HG02610 (cell line): ENCODE measurements at regions not wholly inside any gene's neighbourhood (a gene's known extent, or its start where the extent isn't known, plus 50 kb on each side); places are given as distances from the start of the nearest gene placed in this dataset.
A peak's percentile ranks its signal among the peaks of the same experiment; 100 is the strongest.

Source experiments
- ATAC-seq: cut with Tn5 transposase; IDR thresholded peaks from one replicate; pipeline ENCODE4 v1.9.1; 2021; ENCODE audit warnings: mild to moderate bottlenecking, moderate library complexity; ENCODE audit not compliant: unreplicated experiment

GRCh38 chr1:219477861-219478260 lies 135.0 kb downstream of the ZC3H11B start:
- no peak for ATAC-seq

GRCh38 chr1:219476716-219477115 lies 136.2 kb downstream of the ZC3H11B start:
- peak; percentile 39 for ATAC-seq

GRCh38 chr1:219476116-219476515 lies 136.8 kb downstream of the ZC3H11B start:
- peak; percentile 89 for ATAC-seq

GRCh38 chr1:219472596-219472995 lies 140.3 kb downstream of the ZC3H11B start:
- no peak for ATAC-seq

- no peak for ATAC-seq
These were observed 145.4 kb downstream of the ZC3H11B start for GRCh38 chr1:219467524-219467923.

- ATAC-seq: no peak
These were observed 146.1 kb downstream of the ZC3H11B start for GRCh38 chr1:219466766-219467165.

- ATAC-seq: peak; percentile 69
These were observed 147.5 kb downstream of the ZC3H11B start for GRCh38 chr1:219465212-219466093.

GRCh38 chr1:219463636-219464035 lies 149.3 kb downstream of the ZC3H11B start:
- no peak for ATAC-seq

- no peak for ATAC-seq
These were observed 150.9 kb downstream of the ZC3H11B start for GRCh38 chr1:219461981-219462400.

- peak; percentile 73 for ATAC-seq
These were observed 151.7 kb downstream of the ZC3H11B start for GRCh38 chr1:219460896-219461815.

- ATAC-seq: peak; percentile 16
These were observed 152.6 kb downstream of the ZC3H11B start for GRCh38 chr1:219460081-219460895.

GRCh38 chr1:219459351-219460080 lies 153.4 kb downstream of the ZC3H11B start:
- no peak for ATAC-seq

- ATAC-seq: no peak
These were observed 166.6 kb downstream of the ZC3H11B start for GRCh38 chr1:219446288-219446687.

- ATAC-seq: no peak
These were observed 167.0 kb downstream of the ZC3H11B start for GRCh38 chr1:219445864-219446263.

GRCh38 chr1:219444474-219444873 lies 168.4 kb downstream of the ZC3H11B start:
- ATAC-seq: no peak

- ATAC-seq: no peak
These were observed 169.1 kb downstream of the ZC3H11B start for GRCh38 chr1:219443763-219444162.

GRCh38 chr1:219442611-219443061 lies 170.3 kb downstream of the ZC3H11B start:
- ATAC-seq: no peak

GRCh38 chr1:219441884-219442283 lies 171.0 kb downstream of the ZC3H11B start:
- ATAC-seq: no peak

- no peak for ATAC-seq
These were observed 173.5 kb downstream of the ZC3H11B start for GRCh38 chr1:219439376-219439775.

- ATAC-seq: no peak
These were observed 174.5 kb downstream of the ZC3H11B start for GRCh38 chr1:219438386-219438785.
